ENCODE measurements at regions not wholly inside any gene's neighbourhood (a gene's known extent, or its start where the extent isn't known, plus 50 kb on each side); places are given as distances from the start of the nearest gene placed in this dataset.

DNA sequence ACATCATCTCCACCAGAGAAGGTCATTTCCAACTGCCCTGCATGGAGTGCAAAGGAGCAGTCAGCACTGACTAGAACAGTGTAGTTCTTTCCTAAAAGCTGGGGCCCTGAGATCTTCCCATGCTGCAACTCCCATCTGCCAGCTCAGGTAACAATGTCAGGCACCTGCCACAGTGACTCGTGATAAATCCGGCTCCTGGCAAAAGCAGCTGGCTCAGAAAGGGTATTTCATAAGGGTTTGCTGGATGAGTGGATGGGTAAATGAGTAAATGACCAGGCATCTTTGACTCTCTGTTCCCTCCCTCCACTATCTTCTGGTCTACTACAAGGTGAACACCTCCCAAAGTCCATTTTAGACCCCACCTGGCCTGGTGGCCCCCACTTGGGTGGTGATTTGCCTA is 403.6 kb downstream of the NXPE2 start:
- DNase-seq (ENCODE audit: low spot score) = no peak

DNA sequence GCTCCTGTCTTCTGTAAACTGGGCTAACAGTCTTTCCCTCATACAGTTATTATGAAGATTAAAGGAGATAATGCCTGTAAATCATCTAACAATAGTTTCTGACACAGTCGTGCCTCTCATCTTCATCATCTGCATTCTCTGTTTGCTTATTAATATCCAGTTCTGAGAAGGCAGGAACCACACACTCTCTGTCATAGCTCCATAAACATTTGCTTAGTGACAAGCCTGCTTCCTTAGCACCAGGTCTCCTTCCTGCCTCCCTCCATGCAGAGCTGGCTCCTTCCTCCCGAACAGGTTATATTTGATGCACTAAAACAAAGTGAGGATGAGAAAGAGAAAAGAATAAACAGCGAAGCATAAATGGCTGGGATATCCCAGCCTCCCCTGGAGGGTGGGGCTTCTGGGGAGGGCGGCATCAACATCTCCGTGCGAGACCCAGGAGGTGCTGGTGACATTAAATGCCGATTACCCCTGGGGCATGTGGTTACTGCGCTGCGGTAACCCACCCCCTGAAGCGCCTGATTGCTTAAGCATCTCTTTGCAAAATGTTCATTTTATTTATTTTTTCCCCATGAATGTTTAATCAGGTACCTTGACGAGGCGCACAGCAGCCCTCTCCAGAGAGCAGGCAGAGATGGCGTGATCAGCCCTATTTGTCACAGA is 404.9 kb downstream of the NXPE2 start:
- DNase-seq (ENCODE audit: low spot score) = no peak

DNA sequence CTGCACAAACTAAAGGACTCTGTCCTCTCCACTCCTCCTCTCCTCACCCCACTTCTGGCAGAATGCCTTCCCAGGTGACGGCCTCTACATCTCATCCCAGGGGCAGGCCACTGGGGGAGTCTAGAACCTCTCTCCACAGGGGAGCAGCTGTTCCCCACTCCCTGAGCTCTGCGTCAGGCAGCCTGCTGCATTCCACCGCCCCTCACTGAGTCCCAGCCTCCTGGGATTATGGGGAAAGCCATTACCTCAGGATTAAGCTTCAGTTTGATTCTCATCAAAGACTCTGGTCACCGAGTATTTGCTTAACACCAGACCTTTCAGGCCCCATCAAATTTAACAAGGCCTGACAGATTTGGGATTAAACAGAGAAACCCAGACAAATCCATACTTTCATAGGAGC is 405.9 kb downstream of the NXPE2 start:
- no peak for DNase-seq (ENCODE audit: low spot score)

DNA sequence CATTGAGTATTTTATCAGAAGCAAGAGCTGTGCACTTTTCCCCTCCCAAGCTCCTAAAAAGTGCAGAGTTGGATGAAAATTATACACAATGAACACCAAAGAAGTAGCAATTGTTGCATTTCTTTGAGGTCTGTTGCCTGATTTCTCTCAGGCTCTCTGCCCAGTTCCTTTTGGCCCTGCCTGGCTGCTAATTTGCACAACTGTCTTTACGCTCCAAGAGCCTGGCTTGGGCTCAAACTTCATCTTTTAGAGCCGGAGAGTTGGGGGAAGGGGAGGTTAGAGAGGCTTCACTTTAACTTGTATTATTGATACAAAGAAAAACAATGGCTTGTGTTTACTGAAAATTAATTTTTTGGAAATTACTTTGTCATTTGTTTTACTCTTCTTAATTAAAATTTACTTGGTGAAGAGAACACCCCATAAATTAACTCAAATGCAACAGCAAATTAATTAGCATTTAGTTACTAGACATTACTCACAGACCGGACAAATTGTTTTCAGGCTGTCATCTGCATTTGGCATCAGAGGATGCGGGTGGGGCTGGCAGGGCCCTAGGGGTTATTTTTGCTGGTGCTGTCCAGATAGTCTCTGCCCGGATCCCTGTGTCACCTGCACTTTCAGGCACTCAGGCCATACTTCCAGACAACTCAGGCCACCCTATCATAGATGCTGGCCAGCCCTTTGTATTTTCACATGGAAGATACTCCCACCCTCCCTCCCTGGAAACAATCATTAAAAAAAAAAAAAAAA is 407.3 kb downstream of the NXPE2 start:
- peak; percentile 72 for DNase-seq (ENCODE audit: low spot score)

DNA sequence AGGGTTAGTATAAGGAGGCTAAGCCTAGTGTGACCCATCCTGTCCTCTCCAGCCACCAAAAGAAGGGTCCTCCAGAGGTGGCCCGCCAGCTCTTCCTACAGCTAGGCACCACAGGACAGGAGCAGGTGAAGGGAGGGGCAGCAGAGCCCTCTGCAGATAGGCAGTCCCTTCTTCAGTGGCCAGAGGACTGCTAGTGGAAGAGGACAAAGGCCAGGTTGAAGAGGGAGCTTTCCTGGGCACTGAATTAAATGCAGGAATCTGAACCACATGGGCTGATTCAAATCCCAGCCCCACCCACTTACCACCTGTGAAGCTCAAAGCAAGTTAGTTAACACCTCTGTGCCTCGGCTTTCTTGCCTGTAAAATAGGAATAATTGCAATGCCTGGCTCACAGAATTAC is 409.5 kb downstream of the NXPE2 start:
- DNase-seq (ENCODE audit: low spot score) = no peak

DNA sequence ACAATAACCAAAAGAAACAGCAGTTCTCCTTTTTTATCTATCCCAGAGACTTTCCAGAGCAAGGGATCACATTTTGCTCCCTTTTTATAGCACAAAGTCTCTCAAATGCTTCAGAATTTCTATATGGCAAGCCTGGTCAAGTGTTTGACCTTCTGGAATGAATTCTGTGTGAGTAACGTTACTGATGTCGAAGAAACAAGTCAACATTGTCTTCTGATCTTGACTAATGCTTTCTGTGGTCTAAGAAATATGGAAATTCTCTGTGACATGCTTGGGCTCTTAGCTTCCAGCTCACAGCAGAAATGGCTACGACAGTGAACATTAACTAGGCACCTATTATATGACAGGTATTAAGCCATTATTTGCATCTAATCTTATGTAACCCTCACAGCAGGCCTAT is 411.7 kb downstream of the CADM1 start:
- DNase-seq (ENCODE audit: low spot score) = no peak

DNA sequence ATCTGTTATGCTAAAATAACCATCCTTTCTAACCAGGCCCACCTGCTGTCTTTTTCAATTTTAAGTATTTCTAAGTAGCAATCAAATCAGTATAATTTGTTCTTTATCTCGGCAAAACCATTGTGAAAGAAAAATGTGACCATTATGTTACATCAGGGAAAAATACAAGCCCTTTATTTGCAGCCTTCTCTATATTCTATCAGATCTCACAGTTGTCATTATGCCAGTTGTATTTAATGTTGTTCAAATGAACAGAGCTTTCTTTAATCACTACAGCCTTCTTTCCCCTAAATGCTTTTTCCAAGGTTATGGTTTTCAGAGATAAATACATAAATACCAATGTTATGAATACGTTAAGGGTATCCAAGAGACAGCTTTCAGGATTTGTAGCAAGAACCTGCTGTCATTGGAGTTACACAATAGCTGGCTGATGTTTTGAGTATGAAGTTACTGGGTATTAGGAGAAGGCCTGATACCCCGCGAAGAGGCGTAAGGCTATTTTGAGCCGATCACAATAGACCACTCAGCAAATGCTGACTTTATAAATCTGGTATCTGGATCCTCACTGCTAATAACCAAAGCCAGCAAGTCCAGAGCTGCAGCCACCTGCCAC is 406.3 kb downstream of the CADM1 start:
- DNase-seq (ENCODE audit: low spot score) = no peak

DNA sequence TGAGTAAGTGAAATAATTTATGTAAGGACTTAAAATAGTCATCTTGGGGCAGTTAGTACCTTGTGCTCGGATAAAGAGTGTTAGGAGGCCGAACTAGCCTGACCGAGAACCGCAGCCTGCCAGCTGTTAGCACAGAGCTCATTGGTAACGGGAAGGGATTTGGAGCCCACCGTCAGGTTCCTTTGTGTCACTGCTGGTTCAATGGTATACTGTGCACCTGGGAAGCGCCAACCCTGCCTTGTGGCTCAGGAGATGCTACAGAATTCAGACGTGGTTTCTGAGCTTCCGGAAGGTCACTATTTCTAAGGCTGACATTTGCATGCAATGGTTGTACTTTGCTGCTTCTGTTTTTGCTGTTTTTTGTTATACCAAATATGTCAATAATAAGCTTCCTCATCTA is 403.5 kb downstream of the CADM1 start:
- no peak for DNase-seq (ENCODE audit: low spot score)

DNA sequence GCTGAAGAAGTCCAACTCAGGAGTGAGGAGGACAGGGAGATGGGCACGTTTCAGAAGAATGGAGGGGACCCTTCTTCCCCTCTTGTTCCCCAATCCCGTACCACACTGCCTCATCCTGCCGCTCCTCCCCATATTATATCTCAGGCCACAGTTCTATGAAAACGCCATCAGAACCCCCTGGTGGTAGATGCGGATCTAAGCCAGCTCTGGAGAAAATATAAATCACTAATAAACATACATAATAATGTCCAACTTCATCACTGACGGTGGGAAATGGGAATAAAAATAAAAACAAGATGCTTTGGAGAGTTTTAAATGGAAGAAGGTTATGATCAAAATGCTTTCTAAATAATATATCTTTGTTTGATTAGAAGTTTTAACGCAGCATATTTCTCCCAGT is 400.3 kb downstream of the CADM1 start:
- DNase-seq (ENCODE audit: low spot score) = no peak

DNA sequence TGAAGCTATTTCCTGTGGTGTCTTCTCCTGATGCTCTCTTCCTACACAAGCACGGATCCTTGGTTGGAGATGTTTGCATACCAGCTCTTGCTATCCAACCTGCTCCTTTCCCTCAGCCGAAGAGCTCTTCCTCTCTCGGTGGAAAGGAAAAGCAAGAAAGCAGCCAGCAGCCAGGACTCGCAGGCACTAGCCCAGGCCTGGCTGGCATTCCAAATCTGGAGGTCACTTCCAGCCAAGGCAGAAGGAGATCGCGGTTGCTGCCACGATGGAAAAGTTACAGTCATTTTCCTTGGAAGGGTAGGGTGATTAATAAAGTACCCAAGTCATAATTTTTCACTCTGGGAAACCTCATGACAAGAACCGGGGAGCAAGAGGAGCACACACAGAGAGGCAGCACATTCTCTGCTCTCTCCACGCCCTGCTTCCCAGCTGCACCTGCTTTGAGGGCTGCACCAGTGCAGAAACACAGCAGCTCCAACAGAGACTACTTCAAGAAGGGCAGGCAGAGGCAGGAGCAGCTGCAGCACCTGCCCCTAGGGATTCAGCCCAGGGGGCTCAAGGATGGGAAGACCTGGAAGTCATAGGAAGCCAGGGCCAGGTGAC is 399.3 kb downstream of the CADM1 start:
- DNase-seq (ENCODE audit: low spot score) = no peak

DNA sequence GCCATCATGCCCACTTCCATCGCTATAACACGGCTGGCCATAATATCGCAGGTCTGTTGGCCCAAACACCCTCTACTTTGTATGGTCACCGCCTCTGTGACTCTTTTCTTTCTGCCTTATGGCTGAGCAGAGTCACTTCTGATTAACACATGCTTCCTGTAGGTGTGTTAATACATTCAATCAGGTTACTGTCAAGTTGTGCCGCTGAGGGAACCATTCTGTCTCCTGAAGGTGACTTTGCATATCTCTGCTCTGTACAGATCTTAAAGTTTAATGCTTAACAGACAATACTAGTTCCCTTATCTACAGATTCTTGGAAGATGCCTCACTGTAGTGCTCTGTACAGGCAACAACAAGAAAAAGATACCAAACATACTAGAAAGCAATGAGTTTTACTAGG is 393.1 kb downstream of the CADM1 start:
- DNase-seq (ENCODE audit: low spot score) = no peak

DNA sequence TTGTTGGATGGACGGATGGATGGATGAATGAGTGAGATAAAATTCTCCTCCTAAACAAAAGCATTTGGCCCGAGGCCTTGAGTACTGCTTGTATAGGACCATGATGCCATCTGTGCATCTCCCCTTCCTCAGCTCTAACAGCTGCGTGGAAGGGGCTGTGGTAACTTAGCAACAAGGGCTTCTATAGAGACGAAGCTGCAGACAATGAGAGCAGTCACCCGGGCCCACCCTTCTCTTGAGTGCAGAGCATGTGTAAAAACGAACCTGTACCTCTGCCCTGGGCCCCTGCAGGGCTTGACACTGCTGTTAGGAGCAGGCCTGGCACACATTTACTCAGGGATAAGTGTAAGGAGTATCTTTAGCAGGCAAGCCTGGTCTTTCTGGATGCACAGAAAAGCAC is 391.5 kb downstream of the CADM1 start:
- no peak for DNase-seq (ENCODE audit: low spot score)

DNA sequence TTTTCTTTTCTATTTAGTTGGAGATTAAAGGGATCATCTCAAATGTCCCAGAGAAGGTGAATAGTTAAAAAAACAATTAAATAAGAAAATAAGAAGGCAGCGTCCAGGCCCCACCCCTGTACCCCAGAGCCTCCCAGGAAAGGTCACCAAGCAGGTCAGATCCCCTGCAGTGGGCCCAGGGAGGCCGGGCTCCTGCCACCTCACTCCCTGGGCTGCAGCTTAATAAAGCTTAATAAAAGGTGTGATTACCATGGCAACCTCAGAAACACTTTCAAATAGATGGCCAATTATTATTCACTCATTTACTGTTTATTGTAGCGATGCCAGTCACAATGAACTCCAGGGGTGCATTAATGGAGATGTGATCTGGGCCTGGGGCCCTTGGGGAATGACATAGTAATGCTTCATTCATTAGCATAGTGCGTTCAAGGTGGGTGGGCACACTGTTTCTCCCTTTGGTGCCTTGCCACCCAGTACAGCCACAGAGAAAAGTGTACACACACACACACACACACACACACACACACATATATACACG is 386.2 kb downstream of the CADM1 start:
- no peak for DNase-seq (ENCODE audit: low spot score)

DNA sequence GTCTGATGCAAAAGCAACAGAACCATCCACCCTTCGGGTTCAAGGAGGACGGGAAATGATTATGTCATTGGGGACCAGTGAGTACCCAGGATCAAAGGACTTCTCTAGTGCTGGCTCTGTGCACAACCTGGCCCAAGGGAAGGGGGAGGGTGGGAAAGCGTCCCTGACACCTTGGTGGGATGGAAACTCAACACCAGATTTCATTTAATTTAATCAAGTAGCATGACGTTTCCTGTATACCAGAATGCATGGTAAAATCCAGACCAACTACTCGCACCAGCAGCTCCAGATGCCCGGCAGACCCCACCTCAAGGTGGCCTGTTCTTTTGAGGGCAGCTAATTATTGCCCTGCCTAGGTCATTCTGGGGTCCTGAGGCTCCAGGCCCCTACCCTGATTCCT is 385.1 kb downstream of the CADM1 start:
- no peak for DNase-seq (ENCODE audit: low spot score)

Measured in Ammon's horn (tissue), 1 donor.